Activated naive CD8-positive, alpha-beta T cell treated with anti-CD3 and anti-CD28 coated beads for 36 hours (primary cell): ENCODE measurements at regions not wholly inside any gene's neighbourhood (a gene's known extent, or its start where the extent isn't known, plus 50 kb on each side); places are given as distances from the start of the nearest gene placed in this dataset.
A peak's percentile ranks its signal among the peaks of the same experiment; 100 is the strongest.

Experiments used
- DNase-seq: peaks from one replicate; pipeline ENCODE4 v3.0.0; 2021
- H3K27ac Mint-ChIP-seq: one replicate; pipeline ENCODE4 v1.8.0; 2022; ENCODE audit warnings: mild to moderate bottlenecking, moderate library complexity, mixed read lengths
- H3K27me3 Mint-ChIP-seq: one replicate; pipeline ENCODE4 v1.8.0; 2022; ENCODE audit warnings: mild to moderate bottlenecking, mixed read lengths
- H3K36me3 Mint-ChIP-seq: one replicate; pipeline ENCODE4 v1.8.0; 2021; ENCODE audit warnings: mild to moderate bottlenecking, mixed read lengths
- H3K4me1 Mint-ChIP-seq: one replicate; pipeline ENCODE4 v1.8.0; 2021; ENCODE audit warnings: mixed read lengths
- H3K4me3 Mint-ChIP-seq: one replicate; pipeline ENCODE4 v1.8.0; 2022; ENCODE audit warnings: mild to moderate bottlenecking, moderate library complexity, mixed read lengths
- H3K9me3 Mint-ChIP-seq: one replicate; pipeline ENCODE4 v1.8.0; 2022; ENCODE audit warnings: mixed read lengths

DNA sequence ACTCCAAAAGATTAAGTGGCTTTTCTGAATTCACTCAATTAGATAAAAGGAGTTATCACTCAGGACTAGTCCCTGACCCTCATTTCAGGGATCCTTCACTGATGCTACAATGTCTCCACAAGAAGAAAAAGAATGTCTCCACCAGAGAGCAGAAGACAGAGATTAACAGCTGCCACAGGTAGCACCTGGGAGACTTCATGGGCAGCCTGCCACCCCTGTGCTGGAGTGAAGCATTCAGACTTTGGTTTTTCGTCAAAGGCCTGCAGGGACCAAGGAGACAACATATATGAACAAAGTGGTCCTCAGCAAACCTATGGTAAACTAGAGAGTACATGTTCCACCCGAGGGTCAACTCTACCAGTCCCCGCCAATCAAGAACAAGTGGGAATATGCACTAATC, 197.0 kb upstream of the ACVR2A start:
- no peaks in the 10 kb centered on the region for H3K9me3 Mint-ChIP-seq
- no peak overlapping the region for H3K4me3 Mint-ChIP-seq
- no peaks in the 10 kb centered on the region for H3K27me3 Mint-ChIP-seq
- DNase-seq, result no peak
- no peak overlapping the region for H3K27ac Mint-ChIP-seq
- no peaks in the 10 kb centered on the region for H3K4me1 Mint-ChIP-seq
- H3K36me3 Mint-ChIP-seq, result peaks cover 2% of the 10 kb centered on the region

DNA sequence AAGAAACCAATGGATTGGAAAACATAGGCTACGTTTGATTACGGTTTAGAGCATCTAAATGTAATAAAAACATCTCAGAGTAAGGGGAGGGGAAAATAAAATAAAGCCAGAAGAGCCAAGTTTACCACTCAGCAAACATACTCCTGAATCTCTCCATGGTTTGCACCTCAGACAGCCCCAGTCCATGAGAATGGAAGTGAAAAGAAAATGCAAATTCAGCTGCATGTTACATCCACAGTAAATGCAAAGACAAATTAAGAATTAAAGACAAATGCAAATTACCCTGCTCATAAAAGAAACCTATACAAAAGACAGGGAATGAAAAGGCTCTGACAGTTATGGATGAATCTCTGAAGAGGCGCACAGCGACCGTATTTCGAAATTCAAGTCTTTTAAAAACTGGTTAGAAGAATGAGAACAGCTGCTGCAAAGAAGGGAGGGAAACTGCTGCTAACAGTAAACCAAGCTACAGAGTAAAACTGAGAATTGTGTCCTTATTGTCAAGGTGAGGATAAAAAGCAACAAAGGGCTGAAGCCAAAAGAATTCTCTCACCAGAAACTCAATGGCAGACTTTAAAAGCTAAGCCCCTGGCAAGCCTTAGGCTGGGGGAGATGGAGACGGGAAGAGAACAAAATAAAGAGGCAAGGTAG, 197.9 kb upstream of the ACVR2A start:
- Mint-ChIP-seq H3K27ac (no peak overlapping the region), H3K4me1 (no peaks in the 10 kb centered on the region), H3K27me3 (no peaks in the 10 kb centered on the region), H3K4me3 (no peak overlapping the region), H3K9me3 (no peaks in the 10 kb centered on the region), H3K36me3 (peaks cover 2% of the 10 kb centered on the region)
- DNase-seq, result no peak

DNA sequence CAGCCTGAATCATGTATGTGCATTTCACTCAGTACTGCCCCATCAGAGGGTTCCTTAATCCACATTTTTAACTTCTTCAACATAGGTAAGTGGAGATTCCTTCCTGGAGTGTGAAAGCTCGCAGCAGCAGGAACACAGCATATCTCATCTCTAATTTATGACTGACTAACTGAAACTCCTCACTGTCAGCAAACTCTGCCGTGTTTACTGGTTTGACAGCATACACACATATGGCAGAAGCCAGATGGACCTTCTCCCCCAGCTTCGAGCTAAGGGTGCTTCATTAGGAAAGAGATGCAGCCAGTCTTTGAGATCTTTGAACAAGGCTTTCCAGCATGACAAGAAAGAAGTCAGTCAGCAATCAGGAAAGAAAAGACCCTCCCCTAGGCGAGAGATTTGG, 200.3 kb upstream of the ACVR2A start:
- Mint-ChIP-seq H3K27ac (no peak overlapping the region), H3K4me1 (no peaks in the 10 kb centered on the region), H3K27me3 (no peaks in the 10 kb centered on the region), H3K9me3 (no peaks in the 10 kb centered on the region), H3K4me3 (no peak overlapping the region), H3K36me3 (peaks cover 2% of the 10 kb centered on the region)
- no peak for DNase-seq

DNA sequence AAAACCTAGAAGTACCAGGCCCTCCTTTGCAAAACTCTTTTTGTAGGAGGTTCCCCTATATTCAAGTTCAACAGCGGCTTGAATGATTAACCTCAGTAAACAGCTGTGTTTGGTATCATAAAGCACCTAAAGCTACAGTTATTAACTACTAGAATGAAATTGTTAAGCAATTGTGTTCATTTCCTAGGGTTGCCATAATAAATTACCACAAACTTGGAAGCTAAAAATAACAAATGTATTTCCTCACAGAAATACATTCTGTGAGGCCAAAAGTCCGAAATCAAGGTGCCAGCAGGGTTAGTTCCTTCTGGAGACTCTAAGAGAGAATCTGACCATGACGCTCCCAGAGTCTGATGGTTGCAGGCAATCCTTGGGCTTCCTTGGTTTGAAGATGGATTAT, 202.1 kb upstream of the ACVR2A start:
- no peak for DNase-seq
- Mint-ChIP-seq H3K27me3 (no peaks in the 10 kb centered on the region), H3K4me3 (no peak overlapping the region), H3K36me3 (peaks cover 2% of the 10 kb centered on the region), H3K9me3 (no peaks in the 10 kb centered on the region), H3K4me1 (no peaks in the 10 kb centered on the region), H3K27ac (no peak overlapping the region)

DNA sequence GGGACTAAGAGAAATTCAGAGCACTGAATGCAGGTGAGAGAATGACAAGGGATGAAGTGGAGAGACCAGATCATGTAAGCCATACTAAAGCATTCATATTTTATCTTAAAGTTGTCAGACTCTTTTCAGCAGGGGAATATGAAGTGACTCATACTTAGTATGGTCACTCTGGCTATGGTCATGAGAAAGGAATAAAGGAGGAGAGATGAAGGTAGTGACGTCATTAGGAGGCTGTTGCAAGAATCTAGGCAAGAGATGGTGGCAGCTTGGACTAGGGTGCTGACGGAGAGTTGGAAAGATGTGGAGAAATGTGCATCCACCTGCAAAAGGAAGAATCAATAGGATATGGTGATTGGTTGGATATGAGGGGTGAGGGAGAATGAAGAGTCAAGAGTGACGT, 203.2 kb upstream of the ACVR2A start:
- no peak overlapping the region for H3K27ac Mint-ChIP-seq
- DNase-seq, result no peak
- no peaks in the 10 kb centered on the region for H3K9me3 Mint-ChIP-seq
- H3K27me3 Mint-ChIP-seq, result no peaks in the 10 kb centered on the region
- no peak overlapping the region for H3K4me3 Mint-ChIP-seq
- peaks cover 1% of the 10 kb centered on the region for H3K4me1 Mint-ChIP-seq
- peaks cover 2% of the 10 kb centered on the region for H3K36me3 Mint-ChIP-seq

DNA sequence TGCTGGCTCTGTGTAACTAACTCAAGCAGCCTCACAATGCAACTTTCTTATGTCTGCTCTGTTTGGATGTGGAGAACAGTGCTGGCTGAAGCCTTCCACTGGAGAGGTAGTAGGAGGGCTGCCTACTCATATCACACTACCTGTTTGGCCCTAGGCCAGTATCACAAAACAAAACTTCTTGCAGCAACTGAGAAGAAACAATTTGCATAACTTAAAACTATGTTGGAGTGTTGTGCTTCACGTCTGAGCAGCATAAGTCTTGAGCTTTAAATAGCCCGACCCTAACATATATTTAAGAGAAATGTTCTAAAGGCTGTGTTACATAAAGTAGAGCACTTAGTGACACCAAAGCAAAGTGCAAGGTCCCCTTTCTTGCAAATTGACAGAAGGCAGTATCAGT, 204.9 kb upstream of the ACVR2A start:
- Mint-ChIP-seq H3K27me3 (no peaks in the 10 kb centered on the region), H3K27ac (no peak overlapping the region), H3K4me3 (no peak overlapping the region), H3K36me3 (no peaks in the 10 kb centered on the region), H3K9me3 (no peaks in the 10 kb centered on the region), H3K4me1 (peaks cover 10% of the 10 kb centered on the region)
- DNase-seq, result no peak

DNA sequence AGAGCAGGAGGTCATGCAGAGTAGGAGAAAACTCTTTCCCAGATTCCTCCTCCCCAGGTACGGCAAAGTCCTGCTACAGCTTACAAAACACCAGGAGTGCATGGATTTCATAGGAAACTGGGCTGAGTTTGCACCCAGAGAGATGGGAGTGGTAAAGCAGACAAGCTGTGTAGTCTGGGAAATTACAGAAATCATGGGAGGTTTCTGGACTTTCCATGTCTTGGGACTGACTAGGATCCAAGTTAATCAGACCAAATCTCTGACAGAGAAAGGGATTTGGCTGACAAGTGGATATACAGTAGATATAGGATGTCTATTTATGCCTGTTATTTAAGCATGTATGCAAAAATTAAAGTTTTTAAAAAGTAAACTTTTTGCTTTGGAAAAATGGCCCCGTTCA, 205.4 kb upstream of the ACVR2A start:
- no peaks in the 10 kb centered on the region for H3K36me3 Mint-ChIP-seq

DNA sequence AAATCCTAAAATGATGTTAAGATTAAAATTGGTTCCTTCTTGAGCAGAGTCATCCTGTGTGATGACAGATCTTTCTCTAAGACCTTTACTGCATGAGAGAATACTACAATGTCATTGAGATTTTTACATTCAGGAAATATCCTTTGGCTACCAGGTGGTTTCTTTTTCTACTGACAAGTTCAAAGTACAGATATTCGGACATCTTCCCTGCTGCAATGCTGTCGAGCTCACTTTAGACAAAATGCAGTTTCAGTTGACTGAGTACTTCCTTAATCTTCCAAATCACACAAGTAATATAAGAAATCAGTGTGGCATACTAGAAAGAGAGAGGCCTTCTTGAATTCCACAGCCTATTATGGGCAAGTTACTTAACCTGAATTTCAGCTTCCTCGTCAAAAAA, 207.9 kb upstream of the ACVR2A start:
- Mint-ChIP-seq H3K27me3 (no peaks in the 10 kb centered on the region), H3K4me1 (peaks cover 14% of the 10 kb centered on the region)

More for the DNA sequence above, 205.4 kb upstream of the ACVR2A start:
- peaks cover 10% of the 10 kb centered on the region for H3K4me1 Mint-ChIP-seq
- no peaks in the 10 kb centered on the region for H3K9me3 Mint-ChIP-seq
- no peaks in the 10 kb centered on the region for H3K27me3 Mint-ChIP-seq
- no peak for DNase-seq
- H3K4me3 Mint-ChIP-seq, result no peak overlapping the region
- no peak overlapping the region for H3K27ac Mint-ChIP-seq

DNA sequence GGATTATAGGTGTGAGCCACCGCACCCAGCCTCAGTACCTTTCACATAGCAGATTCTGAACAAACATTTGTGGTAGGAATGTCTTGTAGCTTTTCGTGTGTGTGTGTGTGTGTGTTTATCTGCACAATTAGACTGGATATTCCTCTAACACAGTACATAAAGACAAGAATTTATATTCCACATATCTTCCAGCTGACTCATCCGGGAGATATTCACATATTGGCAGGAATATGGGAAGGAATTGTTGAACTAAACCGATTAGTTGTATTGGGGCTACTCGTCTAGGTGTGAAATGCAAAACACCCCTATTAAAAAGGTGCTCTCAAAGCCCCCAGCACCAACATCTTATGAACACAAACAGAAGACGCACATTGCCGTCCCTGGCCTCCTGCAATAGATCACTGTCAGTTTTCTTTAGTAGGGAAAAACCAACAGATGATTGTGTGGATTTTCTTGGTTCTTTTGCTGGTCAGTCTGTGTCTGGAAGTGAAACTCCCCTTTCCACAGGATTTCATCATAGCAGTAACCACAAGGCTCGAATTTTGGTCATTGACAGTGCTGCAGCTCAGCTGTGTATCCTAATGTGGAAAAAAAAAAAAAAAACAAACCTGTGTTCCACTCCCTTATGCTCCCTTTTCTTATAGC, 208.5 kb upstream of the ACVR2A start:
- Mint-ChIP-seq H3K36me3 (peaks cover 3% of the 10 kb centered on the region), H3K27ac (no peak overlapping the region), H3K27me3 (no peaks in the 10 kb centered on the region), H3K4me1 (peaks cover 18% of the 10 kb centered on the region), H3K9me3 (peaks cover 1% of the 10 kb centered on the region), H3K4me3 (no peak overlapping the region)
- DNase-seq, result no peak

More for the DNA sequence above, 207.9 kb upstream of the ACVR2A start:
- H3K36me3 Mint-ChIP-seq, result peaks cover under 1% of the 10 kb centered on the region
- DNase-seq, result no peak
- peaks cover under 1% of the 10 kb centered on the region for H3K9me3 Mint-ChIP-seq
- H3K27ac Mint-ChIP-seq, result no peak overlapping the region
- no peak overlapping the region for H3K4me3 Mint-ChIP-seq

DNA sequence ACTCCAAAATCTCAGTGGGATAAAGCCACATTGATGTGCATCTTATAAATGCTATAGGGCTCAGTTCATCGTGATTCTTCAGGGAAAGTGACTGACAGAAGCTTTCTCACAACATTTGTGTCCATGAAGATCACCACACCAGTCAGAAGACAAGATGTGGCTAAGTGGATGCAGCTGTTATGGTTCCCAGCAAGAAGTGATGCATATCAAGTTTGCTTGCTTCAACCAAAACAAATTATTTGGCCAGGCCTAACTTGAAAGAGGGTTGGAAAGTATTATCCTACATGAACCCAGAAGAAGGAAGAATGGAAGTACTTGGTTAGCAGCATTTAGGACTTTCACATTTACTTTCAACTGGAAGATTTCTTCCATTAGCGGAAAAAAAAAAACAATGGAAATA, 210.0 kb upstream of the ACVR2A start:
- no peak overlapping the region for H3K27ac Mint-ChIP-seq
- H3K4me3 Mint-ChIP-seq, result no peak overlapping the region
- peaks cover 34% of the 10 kb centered on the region for H3K4me1 Mint-ChIP-seq
- no peak for DNase-seq
- peaks cover 4% of the 10 kb centered on the region for H3K9me3 Mint-ChIP-seq
- no peaks in the 10 kb centered on the region for H3K27me3 Mint-ChIP-seq
- peaks cover 4% of the 10 kb centered on the region for H3K36me3 Mint-ChIP-seq

DNA sequence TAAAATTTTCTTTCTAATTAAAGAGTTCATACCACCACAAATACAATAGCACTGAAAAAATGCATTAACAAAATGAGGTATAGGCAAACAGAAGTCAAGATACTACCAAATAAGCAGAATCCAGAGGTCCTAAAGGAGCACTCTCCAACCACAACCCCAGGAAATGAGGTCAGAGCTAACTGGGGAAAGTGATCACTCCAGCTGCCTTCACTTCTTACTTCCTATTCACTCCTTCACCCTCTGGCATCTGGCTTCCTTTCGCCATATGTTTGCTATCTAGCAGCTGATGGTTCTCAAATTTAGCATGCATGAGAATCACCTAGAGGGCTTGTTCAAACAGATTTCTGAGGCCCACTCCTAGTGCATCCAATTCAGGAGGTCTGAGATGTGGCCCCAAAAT, 212.6 kb upstream of the ACVR2A start:
- no peak for DNase-seq
- Mint-ChIP-seq H3K4me1 (peaks cover 50% of the 10 kb centered on the region), H3K27ac (no peak overlapping the region), H3K4me3 (no peak overlapping the region), H3K9me3 (peaks cover 4% of the 10 kb centered on the region), H3K27me3 (no peaks in the 10 kb centered on the region), H3K36me3 (peaks cover 4% of the 10 kb centered on the region)

DNA sequence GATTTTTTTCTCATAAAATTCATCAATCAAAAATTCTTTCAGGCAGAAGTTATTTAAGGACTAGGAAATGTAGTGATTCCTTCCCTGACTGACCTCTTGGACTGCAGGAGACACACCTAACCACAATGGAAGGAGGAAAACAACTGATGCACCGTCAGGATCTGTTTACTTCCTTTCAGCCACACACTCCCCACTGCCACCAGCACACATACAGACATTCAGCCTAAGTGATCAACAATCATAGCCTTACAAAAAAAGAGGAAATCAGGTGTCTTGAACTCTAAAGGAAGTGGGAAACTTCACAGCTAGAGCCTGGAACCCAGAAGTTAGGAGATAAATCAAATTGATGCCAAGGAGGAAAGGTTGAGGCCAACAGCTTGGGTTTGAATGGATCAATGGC, 213.5 kb upstream of the ACVR2A start:
- DNase-seq, result no peak
- Mint-ChIP-seq H3K9me3 (peaks cover 4% of the 10 kb centered on the region), H3K36me3 (peaks cover 4% of the 10 kb centered on the region), H3K27me3 (no peaks in the 10 kb centered on the region), H3K4me1 (peaks cover 48% of the 10 kb centered on the region), H3K4me3 (no peak overlapping the region), H3K27ac (peak overlapping the region; percentile 73)

DNA sequence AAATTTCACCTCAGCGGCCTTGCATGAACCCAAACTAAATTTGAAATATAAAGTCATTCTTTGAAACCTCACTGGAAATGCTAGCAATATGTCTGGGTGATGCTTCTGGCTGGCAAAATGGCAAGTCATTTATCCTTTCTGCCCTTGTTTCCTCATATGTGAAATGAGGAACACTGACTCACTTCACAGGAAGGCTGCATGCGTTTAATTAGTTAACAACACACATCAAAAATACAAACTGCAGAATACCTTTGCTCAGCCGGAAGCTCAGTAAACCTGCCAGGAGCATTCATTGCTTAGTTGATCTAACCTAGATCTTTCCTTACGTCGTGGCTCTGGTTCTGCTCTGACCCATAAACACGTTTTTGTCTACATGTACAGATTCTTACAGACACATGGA, 214.2 kb upstream of the ACVR2A start:
- Mint-ChIP-seq H3K27ac (peak overlapping the region; percentile 73), H3K27me3 (no peaks in the 10 kb centered on the region), H3K9me3 (peaks cover 4% of the 10 kb centered on the region), H3K4me3 (no peak overlapping the region), H3K36me3 (peaks cover 4% of the 10 kb centered on the region), H3K4me1 (peaks cover 43% of the 10 kb centered on the region)
- DNase-seq, result no peak

DNA sequence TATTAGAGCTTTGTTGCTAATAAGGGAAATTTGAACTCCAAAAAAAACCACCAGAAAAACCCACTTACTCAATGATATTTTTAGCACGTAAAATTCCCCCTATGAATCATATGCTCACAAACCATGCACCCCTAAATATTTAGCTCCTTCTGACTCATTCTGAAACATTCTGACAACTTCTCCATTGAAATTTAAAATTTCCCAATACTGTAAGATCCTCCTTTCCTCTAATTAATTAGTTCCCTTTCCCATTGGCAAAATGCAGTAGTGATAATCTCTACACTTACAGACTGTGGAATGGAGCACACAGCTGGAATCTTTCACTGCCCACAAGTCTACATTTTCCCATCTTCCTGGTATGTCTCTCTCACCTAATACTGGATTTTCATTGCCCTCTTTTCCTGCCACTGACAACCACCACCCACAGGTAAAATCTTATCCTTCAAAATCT, 215.8 kb upstream of the ACVR2A start:
- Mint-ChIP-seq H3K36me3 (peaks cover 9% of the 10 kb centered on the region), H3K4me1 (peaks cover 44% of the 10 kb centered on the region), H3K27ac (peak overlapping the region; percentile 73), H3K27me3 (no peaks in the 10 kb centered on the region), H3K4me3 (peak overlapping the region; percentile 33), H3K9me3 (peaks cover 6% of the 10 kb centered on the region)
- no peak for DNase-seq

DNA sequence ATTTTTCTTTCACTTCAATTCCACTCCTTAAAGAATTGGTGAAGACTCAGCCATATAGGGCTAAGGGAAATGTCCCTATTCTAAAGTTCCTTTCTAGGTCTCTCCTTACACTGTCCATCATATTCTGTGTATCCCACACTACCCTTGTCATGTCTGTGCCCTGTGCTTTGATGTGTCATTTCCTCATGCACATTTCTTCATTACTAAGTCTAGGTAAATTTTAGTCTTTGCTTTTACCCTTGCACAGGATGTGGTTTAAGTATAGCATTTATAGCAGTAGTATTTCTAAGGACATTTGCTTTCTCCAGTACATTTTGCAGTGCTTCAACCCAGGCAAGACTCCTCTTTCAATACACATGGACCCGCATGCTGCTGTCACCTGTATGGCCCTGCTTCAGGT, 221.5 kb upstream of the ACVR2A start:
- peaks cover 26% of the 10 kb centered on the region for H3K4me1 Mint-ChIP-seq
- no peak for DNase-seq
- peaks cover 5% of the 10 kb centered on the region for H3K36me3 Mint-ChIP-seq
- H3K27ac Mint-ChIP-seq, result peak overlapping the region; percentile 93
- no peaks in the 10 kb centered on the region for H3K27me3 Mint-ChIP-seq
- peaks cover 4% of the 10 kb centered on the region for H3K9me3 Mint-ChIP-seq
- peak overlapping the region; percentile 25 for H3K4me3 Mint-ChIP-seq

DNA sequence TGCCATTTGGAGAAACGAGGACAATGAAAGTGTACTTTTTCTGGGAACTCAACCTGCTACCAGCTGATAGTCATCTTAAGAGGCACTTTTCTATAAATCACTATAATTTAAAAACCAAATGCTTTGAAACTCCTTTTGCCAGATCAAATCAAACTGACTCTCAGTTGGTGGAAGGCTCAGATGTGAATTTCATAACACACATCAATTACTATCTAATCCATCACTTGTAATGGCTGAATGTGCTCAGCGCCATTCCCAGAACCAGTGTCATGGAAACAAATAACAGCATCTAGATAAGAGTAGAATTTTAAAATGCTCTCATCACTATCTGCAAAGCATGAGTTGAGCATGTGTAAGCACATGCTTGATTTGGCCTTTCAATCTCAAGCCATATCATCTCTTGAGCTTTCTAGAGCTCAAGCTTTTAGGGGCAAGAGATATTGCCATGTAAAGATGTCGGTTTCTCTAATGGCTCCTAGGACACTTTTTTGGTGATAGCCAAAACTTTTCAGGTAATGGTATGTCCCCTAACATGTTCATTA, 223.1 kb upstream of the ACVR2A start:
- no peak for DNase-seq
- Mint-ChIP-seq H3K4me1 (peaks cover 18% of the 10 kb centered on the region), H3K9me3 (peaks cover 4% of the 10 kb centered on the region), H3K36me3 (peaks cover 5% of the 10 kb centered on the region), H3K4me3 (no peak overlapping the region), H3K27me3 (no peaks in the 10 kb centered on the region), H3K27ac (no peak overlapping the region)
